ENCODE measurements at regions not wholly inside any gene's neighbourhood (a gene's known extent, or its start where the extent isn't known, plus 50 kb on each side); places are given as distances from the start of the nearest gene placed in this dataset.

DNA sequence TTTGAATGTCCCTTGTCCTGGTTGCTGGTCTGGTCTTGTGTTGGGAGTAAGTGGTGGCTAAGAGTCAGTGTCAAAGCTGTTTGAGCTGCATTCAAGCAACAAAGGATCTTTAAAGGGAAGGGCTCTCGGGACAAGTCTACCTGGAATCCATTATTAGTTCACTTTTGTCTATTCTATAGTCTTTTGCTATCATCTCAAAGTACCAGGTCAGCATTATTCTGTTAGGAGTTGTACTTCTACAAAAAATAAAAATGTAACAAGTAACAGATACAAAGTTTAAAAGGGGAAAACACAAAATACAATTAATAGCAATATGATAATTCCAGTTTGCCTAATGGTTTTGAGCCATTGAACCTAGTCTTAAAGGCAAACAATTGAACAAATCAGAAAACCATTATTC is 317.9 kb downstream of the ZNF516 start:
- no peak for TF ChIP-seq CTCF (IDR thresholded peaks at IDR 0.05; ENCODE audit: low read depth, low read length)
- H3K4me3 ChIP-seq (replicated peaks in 1 of 2; ENCODE audit: low read depth in 2 of 2, low read length in 2 of 2) = no peak overlapping the region
- DNase-seq (ENCODE audit: low read depth in 2 of 2) = no peak

DNA sequence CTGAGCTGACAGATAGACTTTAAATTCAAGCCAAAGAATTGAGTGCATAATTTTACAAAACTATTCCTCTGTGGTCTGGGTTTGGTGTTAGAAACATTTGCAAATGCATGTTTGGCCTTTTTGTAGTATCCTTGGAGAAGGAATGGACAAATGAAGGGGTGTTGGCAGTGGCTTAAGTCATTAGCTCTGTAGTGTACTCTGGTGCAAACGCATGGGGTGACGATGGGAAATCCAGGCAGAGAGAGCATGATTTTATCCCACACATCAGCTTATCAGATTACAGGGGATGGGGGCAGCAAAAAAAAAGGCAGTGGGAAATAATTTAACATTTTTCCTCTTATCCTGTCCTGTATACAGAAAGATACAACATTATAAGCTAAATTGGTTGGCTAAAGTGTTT is 320.6 kb downstream of the ZNF516 start:
- no peak for DNase-seq (ENCODE audit: low read depth in 2 of 2)
- TF ChIP-seq CTCF (IDR thresholded peaks at IDR 0.05; ENCODE audit: low read depth, low read length) = no peak
- no peak overlapping the region for H3K4me3 ChIP-seq (replicated peaks in 1 of 2; ENCODE audit: low read depth in 2 of 2, low read length in 2 of 2)

DNA sequence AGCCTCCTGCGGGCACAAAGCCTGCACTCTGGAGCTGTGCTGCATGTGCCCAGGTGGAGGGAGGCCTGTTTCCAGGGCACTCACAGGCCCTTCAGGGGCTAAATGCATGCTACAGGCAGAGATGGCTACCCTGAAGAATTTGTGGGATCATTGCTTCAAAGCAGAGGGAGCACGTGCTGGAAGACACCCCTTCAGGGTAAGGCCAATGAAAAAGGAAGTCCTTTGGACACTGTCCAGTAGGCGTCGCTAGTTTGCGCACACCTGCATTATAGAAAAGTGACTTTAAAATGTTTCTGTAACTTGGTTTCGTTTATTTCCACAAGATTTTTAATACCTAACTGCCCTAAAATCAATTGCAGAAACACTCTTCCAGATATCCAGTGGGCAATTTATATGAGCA is 325.3 kb downstream of the ZNF516 start:
- no peak for DNase-seq (ENCODE audit: low read depth in 2 of 2)
- no peak overlapping the region for H3K4me3 ChIP-seq (replicated peaks in 1 of 2; ENCODE audit: low read depth in 2 of 2, low read length in 2 of 2)
- no peak for TF ChIP-seq CTCF (IDR thresholded peaks at IDR 0.05; ENCODE audit: low read depth, low read length)

- no peak overlapping the region for H3K4me3 ChIP-seq (replicated peaks in 1 of 2; ENCODE audit: low read depth in 2 of 2, low read length in 2 of 2)
- TF ChIP-seq CTCF (IDR thresholded peaks at IDR 0.05; ENCODE audit: low read depth, low read length) = no peak
- no peak for DNase-seq (ENCODE audit: low read depth in 2 of 2)
Observed at GRCh38 chr18:76167845-76168621, 327.0 kb downstream of the ZNF516 start.

DNA sequence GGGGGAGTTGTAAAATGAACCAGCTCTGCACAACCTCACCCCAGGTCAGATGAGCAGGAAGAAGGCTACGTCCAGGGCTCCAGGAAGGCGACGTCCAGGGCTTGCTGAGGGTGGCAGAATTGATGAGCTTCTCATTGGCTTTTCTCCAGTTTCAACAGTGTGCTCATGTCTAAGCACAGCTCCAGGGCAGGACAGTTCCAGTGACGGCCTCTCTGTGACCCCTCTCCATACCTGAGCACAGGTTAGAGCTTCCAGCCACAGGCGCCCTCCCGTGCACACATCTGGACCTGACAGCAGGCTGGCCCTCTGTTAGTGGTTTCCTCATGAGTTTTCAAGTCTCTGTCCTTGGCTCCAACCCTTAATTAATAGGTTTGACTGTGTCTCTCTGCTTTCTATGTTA is 327.6 kb downstream of the ZNF516 start:
- DNase-seq (ENCODE audit: low read depth in 2 of 2) = no peak
- no peak for TF ChIP-seq CTCF (IDR thresholded peaks at IDR 0.05; ENCODE audit: low read depth, low read length)
- no peak overlapping the region for H3K4me3 ChIP-seq (replicated peaks in 1 of 2; ENCODE audit: low read depth in 2 of 2, low read length in 2 of 2)

DNA sequence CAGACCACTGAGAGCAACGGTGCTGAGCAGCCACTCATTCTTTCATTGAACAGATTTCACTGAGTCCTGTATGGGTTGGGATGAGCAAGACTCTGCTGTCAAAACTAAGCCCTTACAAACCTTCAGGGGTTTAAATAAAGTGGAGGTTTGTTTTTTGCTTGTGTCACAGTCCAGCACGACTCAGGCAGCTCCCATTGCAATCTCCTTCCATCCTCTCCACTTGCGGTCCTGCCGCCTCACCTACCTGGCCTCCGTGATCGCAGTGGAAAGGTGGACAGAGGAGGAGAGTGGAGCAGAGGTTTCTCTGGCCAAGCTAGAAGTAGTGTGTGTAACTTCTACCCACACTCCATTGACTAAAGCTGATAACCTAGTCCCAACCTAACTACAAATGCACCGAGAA is 332.2 kb downstream of the ZNF516 start:
- DNase-seq (ENCODE audit: low read depth in 2 of 2) = no peak
- no peak overlapping the region for H3K4me3 ChIP-seq (replicated peaks in 1 of 2; ENCODE audit: low read depth in 2 of 2, low read length in 2 of 2)
- no peak for TF ChIP-seq CTCF (IDR thresholded peaks at IDR 0.05; ENCODE audit: low read depth, low read length)

GRCh38 chr18:76161983-76162382 is 333.1 kb downstream of the ZNF516 start:
- no peak overlapping the region for H3K4me3 ChIP-seq (replicated peaks in 1 of 2; ENCODE audit: low read depth in 2 of 2, low read length in 2 of 2)
- no peak for DNase-seq (ENCODE audit: low read depth in 2 of 2)
- no peak for TF ChIP-seq CTCF (IDR thresholded peaks at IDR 0.05; ENCODE audit: low read depth, low read length)
